OCI-M1 (cell line): ENCODE measurements at regions not wholly inside any gene's neighbourhood (a gene's known extent, or its start where the extent isn't known, plus 50 kb on each side); places are given as distances from the start of the nearest gene placed in this dataset.
"Not testable (repeated sequence)": the region's sequence is repeated elsewhere in the genome, so short reads cannot be mapped to it uniquely, and the experiment has no call there.

Experiments used
- DNase-seq: peaks from one replicate; lab custom pipeline; 2025; lab: John Stamatoyannopoulos, UW

DNA sequence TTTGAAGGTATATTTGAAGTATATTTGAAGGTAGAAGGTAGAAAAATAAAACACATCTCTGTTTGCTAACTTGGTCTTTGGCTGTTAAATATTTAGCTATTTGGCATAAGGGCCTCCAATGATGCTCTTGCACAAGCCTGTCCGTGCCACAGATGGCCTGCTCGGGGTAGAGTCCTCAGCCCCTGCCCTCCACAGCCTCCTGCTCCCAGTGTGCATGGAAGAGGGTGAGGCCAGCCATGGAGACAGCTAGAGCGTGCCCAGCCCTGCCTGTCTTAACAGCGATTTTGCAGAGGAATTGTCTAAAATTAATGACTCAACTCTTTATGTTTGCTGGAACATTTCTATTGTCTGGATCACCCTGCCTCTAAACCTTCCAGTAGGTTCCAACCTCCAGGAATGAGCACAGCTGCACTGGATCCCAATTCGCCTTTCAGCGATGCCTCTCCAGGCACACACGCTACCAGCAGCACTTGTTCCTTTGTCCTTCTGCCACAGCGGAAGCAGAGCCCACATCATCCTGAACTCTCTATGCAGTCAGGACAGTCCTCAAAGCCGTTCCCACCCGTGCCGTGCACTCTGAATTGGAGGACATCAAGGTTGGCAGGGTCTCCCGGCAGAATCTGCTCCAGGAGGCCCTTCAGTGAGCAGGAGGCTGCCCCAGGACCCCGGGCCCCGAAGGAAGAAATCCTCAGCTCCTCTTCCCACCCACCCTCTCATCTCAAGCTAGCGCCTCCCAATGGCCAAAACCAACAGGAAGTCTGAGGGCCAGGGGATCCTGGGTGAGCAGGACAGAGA is 254.0 kb upstream of the IRX1 start:
- DNase-seq: no peak

GRCh38 chr5:3340471-3340870 is 255.2 kb upstream of the IRX1 start:
- no peak for DNase-seq

DNA sequence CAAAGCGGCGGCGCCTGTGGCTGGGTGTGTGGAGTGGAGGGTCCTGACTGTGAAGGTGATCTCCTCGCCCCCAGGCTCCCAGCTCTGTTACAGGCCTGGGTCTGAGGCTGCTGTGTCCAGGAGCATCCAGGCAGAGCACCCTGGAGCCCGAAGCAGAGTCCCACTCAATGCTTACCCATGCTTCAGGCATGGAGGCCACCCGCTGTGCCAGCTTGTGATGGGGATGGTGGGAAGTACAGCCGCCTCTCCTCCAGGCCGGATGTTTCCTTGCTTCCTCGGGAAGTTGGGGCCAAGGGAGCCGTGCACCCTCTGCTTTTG is 255.9 kb upstream of the IRX1 start:
- no peak for DNase-seq

DNA sequence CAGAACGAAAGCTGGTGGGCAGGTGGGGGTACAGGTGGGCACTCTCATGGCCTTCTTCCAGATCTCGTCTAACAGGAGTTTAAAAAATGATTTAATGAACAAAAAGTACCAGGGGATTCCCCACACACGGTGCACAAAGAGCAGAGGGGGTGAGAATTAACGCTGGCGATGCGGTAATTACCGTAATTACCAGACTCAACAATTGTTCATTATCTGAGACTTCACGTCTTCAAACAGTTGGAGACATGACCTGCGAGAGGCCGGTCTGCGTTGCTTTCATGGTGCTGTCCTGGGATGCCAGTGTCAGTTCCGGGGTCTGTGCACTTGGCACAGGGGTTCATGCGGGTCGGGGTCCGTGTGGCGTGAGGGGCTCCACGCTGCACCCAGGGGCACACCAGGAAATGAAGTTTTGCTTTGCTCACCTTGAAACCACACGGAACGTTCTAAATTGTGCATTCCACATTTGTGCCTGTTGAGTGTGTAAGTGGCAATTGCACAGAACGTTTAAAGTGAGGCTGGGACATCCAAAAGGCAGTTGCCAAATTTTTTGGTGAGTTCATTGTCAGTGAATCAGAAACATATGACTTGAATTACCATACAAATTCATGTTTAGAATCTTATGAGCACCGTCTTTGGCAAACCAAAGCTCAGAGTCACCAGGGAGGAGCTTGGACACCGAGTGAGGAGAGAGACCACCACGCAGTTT is 256.4 kb upstream of the IRX1 start:
- no peak for DNase-seq

DNA sequence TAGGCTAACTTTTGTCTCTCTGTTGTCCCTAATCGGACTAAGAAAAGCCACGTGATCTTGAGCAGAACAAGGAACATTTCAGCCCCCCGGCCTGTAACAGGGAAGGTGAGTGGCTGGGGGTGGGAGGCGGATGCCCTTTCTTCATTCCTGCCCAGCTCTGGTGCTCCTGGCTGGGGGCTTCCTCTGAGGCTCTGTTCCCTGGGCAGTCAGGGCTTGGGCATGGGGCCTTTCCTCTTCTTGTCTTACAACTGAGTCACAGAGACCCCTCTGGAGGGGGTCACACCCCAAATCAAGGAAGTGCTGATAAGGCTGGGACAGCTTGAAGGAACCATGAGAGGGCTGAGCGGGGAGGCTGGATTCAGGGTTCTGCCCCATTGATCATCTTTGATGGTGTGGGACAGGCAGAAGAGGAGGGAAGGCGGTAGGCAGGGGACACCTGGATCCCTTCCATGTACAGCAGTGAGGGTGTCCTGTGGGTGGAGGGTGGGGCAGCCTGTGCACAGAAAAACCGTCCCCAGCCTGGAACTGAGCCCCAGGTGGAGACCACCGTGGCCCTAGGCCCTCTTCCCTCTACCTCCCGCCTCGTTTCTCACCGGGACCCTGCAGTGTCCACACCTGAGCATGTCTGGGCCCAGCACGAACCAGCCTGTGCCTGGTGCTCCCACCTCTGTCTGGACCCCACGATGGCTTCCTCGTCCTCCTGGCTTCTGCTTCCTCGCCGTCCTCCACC is 257.7 kb upstream of the IRX1 start:
- DNase-seq: no peak

- DNase-seq: no peak
Measured at GRCh38 chr5:3336666-3337065, 259.0 kb upstream of the IRX1 start.

DNA sequence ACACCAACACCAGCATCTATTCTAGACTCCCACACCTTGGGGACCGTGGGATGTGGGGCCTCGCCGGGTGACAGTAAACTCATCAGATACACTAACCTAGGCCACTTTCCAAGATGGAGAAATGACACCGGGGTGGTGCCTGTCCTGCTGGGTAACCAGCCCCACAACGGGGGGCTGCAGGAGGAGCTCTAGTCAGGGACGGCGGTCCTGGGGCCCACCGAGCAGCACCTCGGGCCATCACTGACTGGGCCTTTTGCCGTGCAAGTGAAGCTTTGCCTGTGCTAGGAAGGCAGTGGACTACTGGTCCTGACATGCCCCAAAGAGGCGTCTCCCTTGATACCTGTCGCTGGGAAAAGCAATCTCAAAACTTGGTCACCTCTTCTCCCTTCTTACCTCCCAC is 260.3 kb upstream of the IRX1 start:
- no peak for DNase-seq

GRCh38 chr5:3333836-3334235 is 261.8 kb upstream of the IRX1 start:
- DNase-seq: no peak

GRCh38 chr5:3333105-3333504 is 262.5 kb upstream of the IRX1 start:
- DNase-seq: no peak

- DNase-seq: no peak
Measured at GRCh38 chr5:3331819-3332218, 263.8 kb upstream of the IRX1 start.

DNA sequence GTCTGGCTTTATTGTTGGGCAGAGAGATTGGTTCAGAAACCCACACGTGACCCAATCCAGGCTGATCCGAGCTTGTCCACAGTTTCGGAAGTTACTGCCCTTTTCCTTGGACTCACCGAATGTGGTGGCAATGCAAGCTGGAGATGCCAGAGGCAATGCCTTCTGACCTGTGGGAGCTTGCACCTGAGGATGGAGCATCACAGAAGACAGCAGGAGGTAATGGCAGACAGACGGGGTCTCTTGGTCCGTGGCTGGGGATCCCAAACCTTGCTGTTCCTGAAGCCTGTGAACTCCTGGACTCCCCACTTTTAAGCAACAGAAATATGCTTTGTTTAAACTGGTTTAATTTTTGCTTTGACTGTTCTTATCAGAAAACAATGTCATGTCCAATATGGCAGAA is 265.2 kb upstream of the IRX1 start:
- no peak for DNase-seq

DNA sequence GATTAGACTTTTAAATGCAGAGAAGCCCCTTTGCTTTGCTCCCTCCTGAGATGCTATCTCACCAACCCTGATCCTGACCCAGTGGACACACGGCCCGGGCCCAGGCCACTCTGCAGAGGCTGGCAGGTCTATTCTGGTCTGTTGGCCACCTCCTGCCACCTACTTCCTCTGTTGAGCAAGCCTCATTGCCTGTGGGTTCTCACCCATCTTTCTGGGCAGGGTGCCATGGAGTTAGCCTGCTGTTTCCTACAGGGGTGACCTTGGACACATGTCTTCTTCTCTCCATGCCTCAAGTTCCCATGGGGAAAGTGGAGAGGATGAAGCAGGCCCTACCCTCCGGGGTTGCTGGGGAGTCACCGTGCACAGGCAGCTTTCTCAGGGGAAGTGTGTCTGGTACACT is 266.2 kb upstream of the IRX1 start:
- DNase-seq: no peak

DNA sequence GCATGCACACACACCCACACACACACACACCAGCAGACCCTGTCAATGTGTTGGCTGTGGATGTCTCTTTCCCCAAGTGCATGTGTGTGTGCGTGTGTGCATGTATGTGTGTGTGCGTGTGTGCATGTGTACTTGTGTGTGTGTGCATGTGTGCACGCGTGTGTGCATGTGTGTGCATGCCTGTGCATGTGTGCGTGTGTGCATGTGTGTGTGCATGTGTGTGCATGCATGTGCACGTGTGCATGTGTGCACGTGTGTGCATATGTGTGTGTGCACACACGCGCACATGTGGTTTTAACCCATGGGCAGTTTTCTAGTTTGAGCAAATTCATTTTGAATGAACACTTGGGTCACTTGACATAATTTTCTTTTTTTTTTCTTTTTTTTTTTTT is 268.8 kb upstream of the IRX1 start:
- DNase-seq: no peak

GRCh38 chr5:3325972-3326840 is 269.4 kb upstream of the IRX1 start:
- DNase-seq: no peak

DNA sequence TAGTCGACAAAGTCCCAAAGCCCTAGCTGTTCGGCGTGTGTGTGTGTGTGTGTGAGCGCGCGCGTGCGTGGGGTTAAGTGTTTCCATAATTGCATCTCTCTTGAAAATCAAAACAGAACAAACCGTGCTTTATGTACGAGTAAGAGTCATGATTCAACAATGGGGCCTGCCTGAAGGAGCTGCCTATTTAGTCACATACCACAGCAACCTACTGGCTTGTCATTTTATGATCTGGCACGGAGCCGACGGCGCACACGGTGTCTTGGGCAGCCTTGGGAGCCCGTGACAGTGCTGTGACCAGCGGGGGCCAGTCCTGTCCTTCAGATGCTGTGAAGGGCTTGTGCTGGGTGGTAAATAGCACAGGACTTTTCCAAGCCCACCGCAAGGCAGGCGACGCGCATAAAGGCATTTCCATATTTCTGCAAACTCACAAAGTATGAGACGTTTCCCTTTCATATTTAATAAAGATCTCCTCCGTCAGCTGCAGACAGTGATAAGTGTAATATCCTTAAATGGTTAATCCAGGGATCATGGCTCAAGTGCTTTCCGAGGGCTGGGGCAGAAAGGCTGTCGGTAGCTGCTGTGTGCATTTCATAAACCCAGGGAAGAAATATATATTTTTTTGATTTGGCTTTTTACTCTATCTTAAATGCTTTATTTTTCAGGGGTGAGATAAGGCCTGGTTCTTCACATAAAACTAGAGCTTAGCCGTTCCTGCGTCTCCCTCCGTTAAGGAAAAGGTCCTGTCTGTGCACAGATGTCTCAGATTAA is 270.2 kb upstream of the IRX1 start:
- DNase-seq: no peak

- no peak for DNase-seq
Measured at GRCh38 chr5:3324421-3325101, 271.1 kb upstream of the IRX1 start.

DNA sequence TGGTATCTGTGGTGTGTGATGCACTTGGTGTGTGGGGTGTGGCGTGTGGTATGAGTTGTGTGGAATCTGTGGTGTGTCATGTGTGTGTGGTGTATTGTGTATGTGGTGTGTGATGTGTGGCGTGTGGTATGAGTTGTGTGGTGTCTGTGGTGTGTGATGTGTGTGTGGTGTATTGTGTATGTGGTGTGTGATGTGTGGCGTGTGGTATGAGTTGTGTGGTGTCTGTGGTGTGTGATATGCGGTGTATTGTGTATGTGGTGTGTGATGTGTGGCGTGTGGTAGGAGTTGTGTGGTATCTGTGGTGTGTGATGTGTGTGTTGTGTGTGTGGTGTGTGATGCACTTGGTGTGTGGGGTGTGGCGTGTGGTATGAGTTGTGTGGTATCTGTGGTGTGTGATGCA is 271.7 kb upstream of the IRX1 start:
- DNase-seq: not testable (repeated sequence)

DNA sequence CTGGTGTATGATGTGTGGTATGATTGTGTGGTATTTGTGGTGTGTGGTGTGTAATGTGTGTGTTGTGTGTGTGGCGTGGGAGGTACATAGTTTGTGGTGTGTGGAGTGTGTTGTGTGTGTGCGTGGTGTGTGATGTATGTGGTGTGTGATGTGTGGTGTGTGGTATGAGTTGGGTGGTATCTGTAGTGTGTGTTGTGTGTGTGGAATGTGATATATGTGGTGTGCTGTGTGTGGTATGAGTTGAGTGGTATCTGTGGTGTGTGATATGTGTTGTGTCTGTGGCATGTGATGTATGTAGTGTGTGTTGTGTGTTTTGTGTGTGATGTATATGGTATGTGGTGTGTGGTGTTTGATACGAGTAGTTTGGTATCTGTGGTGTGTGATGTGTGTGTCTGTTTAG is 272.5 kb upstream of the IRX1 start:
- no peak for DNase-seq

DNA sequence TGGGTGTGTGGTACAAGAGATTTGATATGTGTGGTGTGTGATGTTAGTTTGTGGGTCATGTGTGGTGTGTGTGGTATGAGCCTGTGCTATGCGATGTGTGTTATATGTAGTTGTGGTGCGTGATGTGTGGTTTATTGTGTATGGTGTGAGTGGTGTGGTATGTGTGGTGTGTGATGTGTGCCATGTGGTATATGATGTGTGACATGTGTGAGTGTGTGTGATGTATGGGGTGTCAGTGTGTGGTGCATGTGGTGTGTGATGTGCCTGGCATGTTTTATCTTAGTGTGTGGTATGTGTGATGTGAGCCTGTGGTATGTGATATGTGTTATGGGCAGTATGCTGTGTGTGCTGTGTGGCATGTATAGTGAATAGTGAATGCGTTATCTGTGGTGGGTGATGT is 273.0 kb upstream of the IRX1 start:
- no peak for DNase-seq

DNA sequence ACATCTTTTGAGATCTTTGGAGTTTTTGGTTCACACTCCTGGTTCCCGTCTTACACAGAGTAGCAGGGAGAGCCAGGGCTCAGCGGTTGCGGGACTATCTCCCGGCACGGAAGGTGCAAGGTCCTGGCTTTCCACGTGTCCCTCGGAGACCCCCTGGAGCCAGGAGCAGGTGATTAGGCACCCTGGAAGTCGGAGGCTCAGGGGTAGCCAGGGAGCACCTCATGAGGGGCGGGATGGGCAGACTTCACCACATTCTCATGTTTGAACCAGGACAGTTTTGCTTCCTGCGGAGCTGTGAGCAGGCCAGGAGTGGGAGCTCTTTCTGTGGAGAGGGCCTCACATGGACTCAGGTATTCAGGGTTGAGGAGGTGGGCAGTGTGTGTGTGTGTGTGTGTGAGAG is 273.7 kb upstream of the IRX1 start:
- DNase-seq: no peak
